Right lobe of liver (tissue), 6 donors: ENCODE measurements at regions not wholly inside any gene's neighbourhood (a gene's known extent, or its start where the extent isn't known, plus 50 kb on each side); places are given as distances from the start of the nearest gene placed in this dataset.

Experiments
- ATAC-seq, 4 donors: fragments of 200-7000 bp; cut with Tn5 transposase; one replicate each; pipeline ENCODE4 v1.9.1; 2020; ENCODE audit warnings: mild to moderate bottlenecking in 4 of 4, moderate library complexity in 4 of 4
- DNase-seq, 3 donors: peaks; one replicate each; pipeline ENCODE4 v3.0.0-alpha.2; 2020
- H3K27ac ChIP-seq, 3 donors: fragments of 200-600 bp; one replicate each; pipeline ENCODE4 v1.8.0; 2022
- H3K27me3 ChIP-seq, 2 donors: fragments of 200-600 bp; one replicate each; pipeline ENCODE4 v1.8.0; 2022
- H3K36me3 ChIP-seq, 4 donors: fragments of 200-600 bp; sonication (generic) in 1 of 4; one replicate each; pipeline versions ENCODE4 v1.5.1 to v1.8.0; 2017 to 2022; ENCODE audit warnings: control low read depth in 1 of 4
- H3K4me1 ChIP-seq, 4 donors: fragments of 200-600 bp; sonication (generic) in 1 of 4; one replicate each; pipeline versions ENCODE4 v1.5.1 to v1.8.0; 2017 to 2022; ENCODE audit warnings: control low read depth in 1 of 4
- H3K4me3 ChIP-seq, 3 donors: fragments of 200-600 bp; one replicate each; pipeline ENCODE4 v1.8.0; 2022
- H3K9me3 ChIP-seq, 4 donors: fragments of 200-600 bp; sonication (generic) in 1 of 4; one replicate each; pipeline versions ENCODE4 v1.5.1 to v1.8.0; 2017 to 2022; ENCODE audit warnings: control low read depth in 1 of 4
- CTCF ChIP-seq, 4 donors: fragments of 200-600 bp in 3 of 4; fragments of 450-650 bp in 1 of 4; IDR thresholded peaks; one replicate each; pipeline versions ENCODE4 v1.5.1 to v1.8.0; 2016 to 2022; ENCODE audit warnings: antibody characterized with exemption in 4 of 4, mild to moderate bottlenecking in 2 of 4
- POLR2A ChIP-seq: fragments of 450-650 bp; IDR thresholded peaks from one replicate; pipeline ENCODE4 v1.6.1; 2017; ENCODE audit warnings: antibody characterized with exemption, mild to moderate bottlenecking
- WGBS: methylation state at CpG from one replicate; pipeline ENCODE4 v1.1.6; 2018; ENCODE audit warnings: low coverage, low lambda C conversion rate; ENCODE audit not compliant: insufficient coverage; ENCODE audit errors: missing lambda C conversion rate; 5-methylcytosine and 5-hydroxymethylcytosine counted together
- intact Hi-C, 2 donors: fragments of 100-400 bp; cut with DNase I; formaldehyde crosslinking; loops; one replicate each; pipeline versions ENCODE4 v1.11.2 to v1.14.1; 2022
- donor health status: DM: no; HTN: yes; CAD: no.
- donor health status: DM: no; HTN: no; CAD: no.
- donor health status: DM: no; HTN: no; CAD: no.
- donor health status: DM: no; HTN: yes; CAD: no.
- donor health status: DM: no; HTN: yes; CAD: no.

GRCh38 chr1:29599826-29600225, 363.5 kb downstream of the PTPRU start:
- ATAC-seq: no peak
- H3K27me3 ChIP-seq: no peaks in the 10 kb centered on the region

DNA sequence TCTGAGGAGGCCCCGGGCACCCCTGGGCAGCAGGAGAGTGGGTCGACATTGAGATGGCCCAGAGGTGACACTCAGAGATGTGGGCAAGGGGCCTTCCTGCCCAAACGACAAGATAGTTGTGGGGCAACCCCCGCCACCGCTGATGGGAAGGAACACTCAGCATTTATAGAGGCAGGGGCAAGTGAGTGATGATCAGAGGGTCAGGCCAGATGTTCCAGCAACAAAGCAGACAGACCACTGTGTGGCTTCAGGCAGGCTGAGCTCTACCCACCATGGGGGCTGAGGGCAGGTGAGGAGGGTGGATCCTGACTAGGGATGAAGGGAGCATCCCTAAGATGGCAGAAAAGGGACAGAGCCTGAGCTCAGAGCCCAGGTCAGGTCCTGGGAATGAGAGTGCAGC, 362.7 kb downstream of the PTPRU start:
- H3K9me3 ChIP-seq: no peaks in the 10 kb centered on the region
- no peaks in the 10 kb centered on the region for H3K27me3 ChIP-seq
- no peaks in the 10 kb centered on the region for H3K36me3 ChIP-seq
- intact Hi-C loops: loop anchor here in 1 of 2 donors (10.0 kb wide), 1 partner anchor 1286 kb away; no protein-coding TSS in a partner anchor
- ATAC-seq (no peak), DNase-seq (no peak)
- H3K27ac ChIP-seq: no peak overlapping the region
- peaks cover 0 to 6% (median 0%) of the 10 kb centered on the region in 4 donors for H3K4me1 ChIP-seq
- no peak overlapping the region for H3K4me3 ChIP-seq
- TF ChIP-seq POLR2A: no peak
- no peak for TF ChIP-seq CTCF (IDR thresholded peaks at IDR 0.05)
- WGBS: no CpG with 5 or more reads among the region's 5 CpGs

More at GRCh38 chr1:29599826-29600225, 363.5 kb downstream of the PTPRU start:
- WGBS: 52% methylated on average over 3 of the region's 3 CpGs
- no peak overlapping the region for H3K4me3 ChIP-seq
- no peaks in the 10 kb centered on the region for H3K36me3 ChIP-seq
- TF ChIP-seq POLR2A: no peak
- no peak for TF ChIP-seq CTCF (IDR thresholded peaks at IDR 0.05)
- H3K9me3 ChIP-seq: no peaks in the 10 kb centered on the region
- peaks cover 0 to 6% (median 0%) of the 10 kb centered on the region in 4 donors for H3K4me1 ChIP-seq
- H3K27ac ChIP-seq: no peak overlapping the region
- DNase-seq: no peak
- intact Hi-C loops: loop anchor here in 1 of 2 donors (10.0 kb wide), 1 partner anchor 1285 kb away; no protein-coding TSS in a partner anchor

- Histone ChIP-seq H3K27me3 (no peaks in the 10 kb centered on the region), H3K27ac (no peak overlapping the region), H3K36me3 (no peaks in the 10 kb centered on the region), H3K4me1 (no peaks in the 10 kb centered on the region), H3K9me3 (no peaks in the 10 kb centered on the region), H3K4me3 (no peak overlapping the region)
- WGBS: 42% methylated on average over 4 of the region's 5 CpGs
- no peak for DNase-seq
- intact Hi-C loops: loop anchor here in 1 of 2 donors (10.0 kb wide), 1 partner anchor 1287 kb away; no protein-coding TSS in a partner anchor
- TF ChIP-seq POLR2A (no peak), CTCF (IDR thresholded peaks at IDR 0.05) (no peak)
- ATAC-seq: no peak
These were observed 361.5 kb downstream of the PTPRU start for GRCh38 chr1:29597861-29598260.

DNA sequence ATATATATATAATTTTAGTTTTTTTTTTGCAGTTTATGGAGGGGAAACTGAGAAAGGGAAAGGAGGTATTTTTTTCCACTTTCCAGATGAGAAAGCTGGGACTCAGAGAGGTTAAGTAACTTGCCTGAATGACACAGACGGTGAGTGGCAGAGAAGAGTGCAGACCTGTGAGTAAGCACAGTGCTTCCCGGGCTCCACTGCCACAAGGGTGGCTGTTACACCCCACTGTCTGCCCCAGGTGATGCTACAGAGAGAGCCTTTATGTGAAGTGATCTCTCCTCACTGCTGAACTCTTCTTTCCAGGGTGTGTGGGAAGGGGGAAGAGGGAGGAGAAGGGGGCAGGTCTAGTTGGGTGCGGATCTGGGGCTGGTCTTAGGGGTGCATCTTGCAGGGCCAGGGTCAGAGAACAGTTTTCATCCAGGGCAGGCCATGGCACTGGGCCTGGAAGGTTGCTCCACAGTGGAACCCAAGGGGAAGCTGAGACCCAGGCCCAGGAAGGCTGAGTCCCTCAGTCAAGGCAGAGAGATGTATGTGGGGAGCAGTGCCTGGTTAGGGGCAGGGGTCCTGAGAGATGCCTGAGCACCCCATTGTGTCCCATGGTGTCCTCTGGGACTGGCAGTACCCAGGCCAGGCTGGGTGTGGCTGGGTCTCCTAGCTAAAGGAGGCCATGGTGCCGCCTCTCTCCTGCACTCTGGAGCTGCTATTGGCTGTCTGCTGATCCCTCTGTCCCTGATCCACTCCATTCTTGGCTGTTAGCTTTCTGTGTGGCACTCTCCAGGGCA, 357.5 kb downstream of the PTPRU start:
- Histone ChIP-seq H3K27me3 (no peaks in the 10 kb centered on the region), H3K36me3 (no peaks in the 10 kb centered on the region), H3K4me1 (no peaks in the 10 kb centered on the region), H3K4me3 (no peak overlapping the region), H3K9me3 (no peaks in the 10 kb centered on the region), H3K27ac (no peak overlapping the region)
- DNase-seq (no peak), ATAC-seq (peak in 1 of 4 donors; percentile 12)
- no peak for TF ChIP-seq CTCF (IDR thresholded peaks at IDR 0.05)
- no peak for TF ChIP-seq POLR2A
- intact Hi-C loops: loop anchor here in 1 of 2 donors (10.0 kb wide), 1 partner anchor 1291 kb away; no protein-coding TSS in a partner anchor
- 52% methylated on average over 3 of the region's 4 CpGs for WGBS
